H1 (cell line): ENCODE measurements at regions not wholly inside any gene's neighbourhood (a gene's known extent, or its start where the extent isn't known, plus 50 kb on each side); places are given as distances from the start of the nearest gene placed in this dataset.

Experiments
- EZH2 ChIP-seq: fragments of 200-600 bp; sonication (generic); IDR thresholded peaks from 2 replicates; pipeline ENCODE4 v1.7.1; 2012; ENCODE audit warnings: low read depth, mild to moderate bottlenecking, moderate library complexity, low read length, inconsistent platforms; ENCODE audit not compliant: severe bottlenecking
- TF ChIP-seq, protein P1 (sequence below), 3 experiments: IDR thresholded peaks; 1 replicate in 2 of 3; 2 replicates in 1 of 3; pipeline versions ENCODE4 v1.5.1 to v1.6.1; 2011; ENCODE audit warnings: low read length in 3 of 3, mild to moderate bottlenecking in 3 of 3, inconsistent platforms in 2 of 3, low read depth in 1 of 3, moderate library complexity in 1 of 3; ENCODE audit not compliant: insufficient read depth in 1 of 3; ENCODE audit errors: control extremely low read depth in 1 of 3

DNA sequence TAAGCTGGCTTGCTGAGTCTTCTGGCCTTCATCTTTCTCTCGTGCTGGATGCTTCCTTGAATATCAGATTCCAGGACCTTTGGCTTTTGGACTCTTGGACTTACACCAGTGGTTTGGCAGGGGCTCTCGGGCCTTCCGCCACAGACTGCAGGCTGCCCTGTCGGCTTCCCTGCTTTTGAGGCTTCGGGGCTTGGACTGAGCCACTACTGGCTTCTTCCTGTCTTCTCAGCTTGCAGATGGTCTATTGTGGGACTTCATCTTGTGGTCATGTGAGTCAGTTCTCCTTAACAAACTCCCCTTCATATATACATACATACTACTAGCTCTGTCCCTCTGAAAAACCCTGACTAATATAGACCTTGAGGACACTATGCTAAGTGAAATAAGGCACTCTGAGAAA is 78.3 kb upstream of the SSBP2 start:
- no peak for TF ChIP-seq EZH2
- TF ChIP-seq, protein P1, sequence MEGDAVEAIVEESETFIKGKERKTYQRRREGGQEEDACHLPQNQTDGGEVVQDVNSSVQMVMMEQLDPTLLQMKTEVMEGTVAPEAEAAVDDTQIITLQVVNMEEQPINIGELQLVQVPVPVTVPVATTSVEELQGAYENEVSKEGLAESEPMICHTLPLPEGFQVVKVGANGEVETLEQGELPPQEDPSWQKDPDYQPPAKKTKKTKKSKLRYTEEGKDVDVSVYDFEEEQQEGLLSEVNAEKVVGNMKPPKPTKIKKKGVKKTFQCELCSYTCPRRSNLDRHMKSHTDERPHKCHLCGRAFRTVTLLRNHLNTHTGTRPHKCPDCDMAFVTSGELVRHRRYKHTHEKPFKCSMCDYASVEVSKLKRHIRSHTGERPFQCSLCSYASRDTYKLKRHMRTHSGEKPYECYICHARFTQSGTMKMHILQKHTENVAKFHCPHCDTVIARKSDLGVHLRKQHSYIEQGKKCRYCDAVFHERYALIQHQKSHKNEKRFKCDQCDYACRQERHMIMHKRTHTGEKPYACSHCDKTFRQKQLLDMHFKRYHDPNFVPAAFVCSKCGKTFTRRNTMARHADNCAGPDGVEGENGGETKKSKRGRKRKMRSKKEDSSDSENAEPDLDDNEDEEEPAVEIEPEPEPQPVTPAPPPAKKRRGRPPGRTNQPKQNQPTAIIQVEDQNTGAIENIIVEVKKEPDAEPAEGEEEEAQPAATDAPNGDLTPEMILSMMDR (IDR thresholded peaks at IDR 0.05; ENCODE audit: control extremely low read depth in 1 of 3, insufficient read depth in 1 of 3, low read depth in 1 of 3, low read length in 3 of 3): no peak
